ENCODE measurements at regions not wholly inside any gene's neighbourhood (a gene's known extent, or its start where the extent isn't known, plus 50 kb on each side); places are given as distances from the start of the nearest gene placed in this dataset.
"Not testable (repeated sequence)": the region's sequence is repeated elsewhere in the genome, so short reads cannot be mapped to it uniquely, and the experiment has no call there.

- H3K36me3 ChIP-seq, result no peaks in the 10 kb centered on the region
- no peaks in the 10 kb centered on the region for H3K4me1 ChIP-seq (ENCODE audit: control insufficient read depth in 1 of 2, low read depth in 2 of 2)
- DNase-seq (ENCODE audit: low spot score), result no peak
- no peak overlapping the region for H3K4me3 ChIP-seq
- TF ChIP-seq CTCF (IDR thresholded peaks at IDR 0.05), result no peak
- ATAC-seq (ENCODE audit: insufficient number of reproducible peaks, low FRiP score, low read depth), result no peak
- no peaks in the 10 kb centered on the region for H3K27me3 ChIP-seq (replicated peaks; ENCODE audit: insufficient read depth)
- H3K27ac ChIP-seq, result no peak overlapping the region
- H3K9me3 ChIP-seq, result no peaks in the 10 kb centered on the region
These were observed 672.0 kb downstream of the SI start for GRCh38 chr3:164406281-164406680.

GRCh38 chr3:164401923-164402322 lies 676.4 kb downstream of the SI start:
- H3K27me3 ChIP-seq (replicated peaks; ENCODE audit: insufficient read depth), result no peaks in the 10 kb centered on the region
- TF ChIP-seq CTCF (IDR thresholded peaks at IDR 0.05), result no peak
- ATAC-seq (ENCODE audit: insufficient number of reproducible peaks, low FRiP score, low read depth) (no peak), DNase-seq (ENCODE audit: low spot score) (no peak)
- no peaks in the 10 kb centered on the region for H3K36me3 ChIP-seq
- H3K4me1 ChIP-seq (ENCODE audit: control insufficient read depth in 1 of 2, low read depth in 2 of 2), result no peaks in the 10 kb centered on the region
- H3K27ac ChIP-seq, result no peak overlapping the region
- no peaks in the 10 kb centered on the region for H3K9me3 ChIP-seq
- no peak overlapping the region for H3K4me3 ChIP-seq

- not testable (repeated sequence) for H3K4me3 ChIP-seq; H3K9me3 ChIP-seq; H3K36me3 ChIP-seq; H3K27ac ChIP-seq; H3K27me3 ChIP-seq (replicated peaks; ENCODE audit: insufficient read depth); DNase-seq (ENCODE audit: low spot score); ATAC-seq (ENCODE audit: insufficient number of reproducible peaks, low FRiP score, low read depth); H3K4me1 ChIP-seq (ENCODE audit: control insufficient read depth in 1 of 2, low read depth in 2 of 2)
These were observed 676.9 kb downstream of the SI start for GRCh38 chr3:164401440-164401839.

- H3K27ac ChIP-seq, result no peak overlapping the region
- ATAC-seq (ENCODE audit: insufficient number of reproducible peaks, low FRiP score, low read depth) (no peak), DNase-seq (ENCODE audit: low spot score) (no peak)
- no peak overlapping the region for H3K4me3 ChIP-seq
- H3K27me3 ChIP-seq (replicated peaks; ENCODE audit: insufficient read depth), result no peaks in the 10 kb centered on the region
- no peaks in the 10 kb centered on the region for H3K9me3 ChIP-seq
- TF ChIP-seq CTCF (IDR thresholded peaks at IDR 0.05), result no peak
- no peaks in the 10 kb centered on the region for H3K36me3 ChIP-seq
- no peaks in the 10 kb centered on the region for H3K4me1 ChIP-seq (ENCODE audit: control insufficient read depth in 1 of 2, low read depth in 2 of 2)
These were observed 680.8 kb downstream of the SI start for GRCh38 chr3:164397462-164397861.

GRCh38 chr3:164393171-164393570 lies 685.1 kb downstream of the SI start:
- Histone ChIP-seq H3K4me3 (no peak overlapping the region), H3K36me3 (no peaks in the 10 kb centered on the region), H3K27ac (no peak overlapping the region), H3K9me3 (no peaks in the 10 kb centered on the region), H3K4me1 (ENCODE audit: control insufficient read depth in 1 of 2, low read depth in 2 of 2) (no peaks in the 10 kb centered on the region), H3K27me3 (replicated peaks; ENCODE audit: insufficient read depth) (no peaks in the 10 kb centered on the region)
- DNase-seq (ENCODE audit: low spot score) (no peak), ATAC-seq (ENCODE audit: insufficient number of reproducible peaks, low FRiP score, low read depth) (no peak)
- no peak for TF ChIP-seq CTCF (IDR thresholded peaks at IDR 0.05)

GRCh38 chr3:164390046-164390445 lies 688.2 kb downstream of the SI start:
- no peaks in the 10 kb centered on the region for H3K4me1 ChIP-seq (ENCODE audit: control insufficient read depth in 1 of 2, low read depth in 2 of 2)
- H3K27ac ChIP-seq, result no peak overlapping the region
- no peaks in the 10 kb centered on the region for H3K9me3 ChIP-seq
- DNase-seq (ENCODE audit: low spot score) (no peak), ATAC-seq (ENCODE audit: insufficient number of reproducible peaks, low FRiP score, low read depth) (no peak)
- no peaks in the 10 kb centered on the region for H3K36me3 ChIP-seq
- no peak for TF ChIP-seq CTCF (IDR thresholded peaks at IDR 0.05)
- H3K4me3 ChIP-seq, result no peak overlapping the region
- no peaks in the 10 kb centered on the region for H3K27me3 ChIP-seq (replicated peaks; ENCODE audit: insufficient read depth)

Measured in thoracic aorta (tissue), 2 donors.